HG03196 (cell line): ENCODE measurements at regions not wholly inside any gene's neighbourhood (a gene's known extent, or its start where the extent isn't known, plus 50 kb on each side); places are given as distances from the start of the nearest gene placed in this dataset.
"Not testable (repeated sequence)": the region's sequence is repeated elsewhere in the genome, so short reads cannot be mapped to it uniquely, and the experiment has no call there.

Source experiments
- ATAC-seq: cut with Tn5 transposase; IDR thresholded peaks from one replicate; pipeline ENCODE4 v1.9.1; 2021; ENCODE audit not compliant: unreplicated experiment

DNA sequence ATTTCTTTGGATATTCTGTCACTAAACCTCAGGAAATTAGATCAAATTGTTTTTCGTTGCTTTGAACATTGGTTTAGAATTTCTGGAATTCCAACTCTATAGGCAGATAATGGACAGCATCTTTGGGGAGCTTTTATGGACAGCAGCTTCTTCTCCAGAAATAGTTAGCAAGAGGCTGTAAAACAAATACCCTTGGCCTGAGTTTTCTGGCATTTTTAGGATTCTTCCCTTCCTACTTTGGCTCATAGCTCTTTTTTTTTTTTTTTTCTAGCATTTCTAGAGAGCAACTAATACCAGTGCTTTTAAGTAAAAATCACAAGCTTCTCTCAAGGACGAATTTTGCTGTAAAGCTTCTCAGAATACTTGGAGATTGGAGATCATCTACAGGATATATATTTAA, 169.8 kb upstream of the SPRY2 start:
- ATAC-seq: no peak

DNA sequence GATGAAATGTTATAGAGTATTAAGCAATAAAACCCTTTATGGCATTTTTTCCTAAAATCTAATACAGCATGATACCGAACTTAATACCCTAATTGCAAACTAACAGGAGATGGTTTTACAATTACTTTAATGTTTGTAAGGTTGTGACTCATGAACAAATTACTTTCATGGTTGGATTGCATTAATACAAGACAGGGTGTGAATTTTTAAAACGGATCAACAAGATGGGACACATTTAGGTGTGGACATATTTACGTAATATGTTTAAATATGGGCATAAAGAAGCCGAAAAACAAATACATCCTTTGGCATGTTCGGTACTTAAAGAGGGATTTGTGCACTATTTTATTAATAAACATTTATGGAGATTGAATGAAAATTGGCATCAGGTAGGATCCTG, 168.3 kb upstream of the SPRY2 start:
- no peak for ATAC-seq

DNA sequence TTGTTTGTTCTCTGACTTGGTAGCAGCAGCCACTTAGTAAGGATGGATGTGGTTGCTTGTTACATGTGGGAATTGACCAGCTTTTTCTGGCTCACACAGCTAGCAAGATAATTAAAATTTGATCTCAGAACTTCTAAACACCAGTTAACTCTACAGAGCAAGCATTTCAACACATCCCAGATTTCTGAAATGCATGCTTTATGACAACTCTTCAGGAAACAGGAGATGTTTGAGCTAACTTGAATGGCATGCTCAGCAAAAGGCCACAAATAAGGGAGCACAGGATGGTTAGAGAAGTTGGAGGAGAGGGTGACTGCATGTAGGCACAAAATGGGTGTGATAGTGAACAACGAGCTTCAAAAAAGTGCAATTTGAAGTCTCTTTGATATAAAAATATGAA, 167.1 kb upstream of the SPRY2 start:
- no peak for ATAC-seq

DNA sequence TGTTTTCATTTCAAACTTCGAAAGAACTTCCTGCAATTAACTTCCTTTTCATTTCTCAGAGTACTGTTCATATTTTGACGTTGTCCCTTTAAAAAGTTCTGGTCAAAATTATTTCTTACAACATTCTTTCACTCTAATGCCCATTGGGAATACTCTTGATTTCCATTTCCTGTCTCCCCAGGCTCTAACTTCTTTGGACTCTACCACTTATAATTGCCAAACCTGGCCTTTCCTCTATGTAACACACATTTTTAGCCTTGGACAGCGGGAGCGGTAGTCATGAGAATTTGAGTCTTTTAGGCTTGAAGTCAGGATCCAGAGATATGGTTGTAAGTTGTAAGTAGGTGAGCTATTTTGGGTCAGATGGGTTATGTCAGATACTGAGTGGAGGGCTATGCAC, 163.5 kb upstream of the SPRY2 start:
- no peak for ATAC-seq

DNA sequence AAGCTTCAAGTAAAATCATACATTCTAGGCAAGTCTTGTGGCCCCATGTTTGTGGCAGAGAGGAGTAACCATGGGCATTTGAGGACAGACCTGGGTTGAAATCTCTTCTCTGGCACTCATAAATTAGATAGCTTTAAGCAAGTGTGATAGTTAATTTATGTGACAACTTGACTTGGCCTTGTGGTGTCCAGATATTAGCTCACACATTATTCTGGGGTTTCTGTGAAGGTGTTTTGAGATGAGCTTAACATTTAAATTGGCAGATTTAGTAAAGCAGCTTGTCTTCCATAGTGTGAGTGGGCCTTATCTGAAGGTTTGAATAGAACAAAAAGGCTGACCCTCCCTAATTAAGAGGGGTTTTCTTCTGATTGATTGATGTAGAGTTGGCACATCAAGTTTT, 161.4 kb upstream of the SPRY2 start:
- no peak for ATAC-seq

DNA sequence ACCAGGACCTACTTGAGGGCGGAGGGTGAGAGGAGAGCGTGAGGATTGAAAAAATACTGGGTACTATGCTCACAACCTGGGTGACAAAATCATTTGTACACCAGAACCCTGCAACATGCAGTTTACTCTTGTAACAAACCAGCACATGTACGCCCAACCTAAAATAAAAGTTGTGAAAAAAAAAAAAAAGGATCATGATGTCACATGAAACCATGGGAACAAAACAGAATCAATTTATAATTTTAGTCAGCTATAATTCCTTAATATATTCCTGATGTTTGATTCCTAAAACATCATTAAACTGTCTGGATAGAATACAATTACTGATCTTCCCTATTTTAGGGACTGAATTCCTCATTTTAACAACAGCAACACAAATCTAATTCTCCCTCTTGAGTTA, 160.6 kb upstream of the SPRY2 start:
- ATAC-seq: no peak

DNA sequence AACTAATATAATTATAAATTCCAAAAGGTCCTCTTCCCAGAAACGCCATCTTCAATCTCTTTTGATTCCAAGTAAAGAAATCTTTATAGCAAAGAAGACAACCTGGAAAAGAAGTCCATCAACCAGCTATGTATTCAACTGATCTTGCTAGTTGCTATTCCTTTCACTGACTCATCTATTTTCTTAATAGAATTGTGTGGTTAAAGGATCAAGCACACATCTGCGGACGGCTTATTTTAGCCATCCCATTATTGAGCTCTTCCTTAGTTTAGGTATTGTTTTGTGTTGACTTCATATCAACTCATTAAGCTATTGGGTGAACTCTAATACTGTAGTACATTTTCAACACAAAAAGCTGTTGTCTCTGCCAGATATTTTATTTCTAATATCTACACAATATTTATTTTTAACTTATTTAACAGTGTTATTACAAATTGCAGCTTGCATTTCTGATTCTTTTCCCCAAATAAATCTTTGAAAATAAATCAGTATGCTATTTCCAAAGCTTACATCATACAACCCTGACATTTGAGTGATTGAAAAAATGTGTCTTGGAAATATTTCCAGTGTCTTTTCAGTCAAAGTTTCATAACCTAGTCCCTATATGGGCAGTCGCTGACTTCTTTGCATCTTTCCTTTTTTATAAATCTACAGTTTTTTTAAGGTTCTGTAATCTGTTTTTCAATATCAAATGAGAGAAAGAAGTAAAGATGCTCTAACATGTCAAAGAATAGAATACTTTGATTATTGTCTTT, 158.8 kb upstream of the SPRY2 start:
- ATAC-seq: no peak

DNA sequence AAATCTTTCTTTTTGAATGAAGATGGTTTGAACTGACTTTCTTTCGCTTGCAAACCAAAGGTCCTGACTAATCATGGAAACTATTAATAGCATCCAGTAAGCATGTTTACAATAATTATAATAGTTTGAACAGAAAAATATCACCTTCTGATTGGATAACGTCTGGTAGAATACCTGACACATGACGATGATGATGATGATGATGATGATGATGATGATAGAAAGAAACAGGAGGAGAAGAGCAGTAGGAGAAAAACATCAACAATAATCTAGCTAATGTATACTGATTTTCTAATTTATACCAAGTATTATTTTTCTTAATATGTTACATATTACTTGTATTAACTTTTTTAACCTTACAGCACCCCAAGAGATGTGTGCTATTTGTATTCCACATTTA, 157.5 kb upstream of the SPRY2 start:
- no peak for ATAC-seq

DNA sequence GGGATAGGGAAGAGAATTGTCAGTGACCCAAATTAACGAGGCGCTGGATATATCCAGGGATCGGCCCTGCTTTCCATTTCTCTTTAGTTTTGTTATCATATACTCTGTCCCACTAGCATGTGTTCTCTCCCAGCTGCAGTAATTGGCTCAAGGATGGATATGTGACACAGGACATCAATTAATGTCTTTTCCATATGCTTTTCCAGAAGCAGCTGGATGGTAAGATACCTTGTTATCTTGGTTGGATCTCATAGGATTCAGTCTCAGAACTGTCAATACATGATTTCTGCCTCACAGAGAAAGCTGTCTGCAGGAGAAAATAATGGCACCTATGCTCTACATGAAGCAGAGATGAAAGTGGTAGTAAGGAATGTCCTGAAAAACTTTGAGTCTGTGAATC, 157.1 kb upstream of the SPRY2 start:
- no peak for ATAC-seq

DNA sequence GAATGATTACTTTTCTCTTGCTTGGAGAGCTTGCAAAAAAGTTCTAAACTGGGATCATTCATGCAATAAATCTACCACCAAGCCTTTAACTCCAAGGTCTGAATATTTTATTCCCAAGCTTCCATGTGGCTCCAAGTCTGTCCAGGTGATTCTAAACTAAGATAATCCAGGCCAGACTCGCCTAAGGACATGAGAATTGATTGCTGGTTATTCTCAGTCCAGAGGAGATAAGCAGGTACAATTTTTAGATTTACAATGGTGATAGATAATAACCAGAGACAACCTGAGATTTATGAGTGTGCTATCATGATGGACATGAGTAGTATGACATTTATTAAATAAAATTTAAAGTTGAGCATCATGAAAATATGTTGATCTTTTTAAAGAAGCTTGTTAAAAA, 156.5 kb upstream of the SPRY2 start:
- no peak for ATAC-seq

DNA sequence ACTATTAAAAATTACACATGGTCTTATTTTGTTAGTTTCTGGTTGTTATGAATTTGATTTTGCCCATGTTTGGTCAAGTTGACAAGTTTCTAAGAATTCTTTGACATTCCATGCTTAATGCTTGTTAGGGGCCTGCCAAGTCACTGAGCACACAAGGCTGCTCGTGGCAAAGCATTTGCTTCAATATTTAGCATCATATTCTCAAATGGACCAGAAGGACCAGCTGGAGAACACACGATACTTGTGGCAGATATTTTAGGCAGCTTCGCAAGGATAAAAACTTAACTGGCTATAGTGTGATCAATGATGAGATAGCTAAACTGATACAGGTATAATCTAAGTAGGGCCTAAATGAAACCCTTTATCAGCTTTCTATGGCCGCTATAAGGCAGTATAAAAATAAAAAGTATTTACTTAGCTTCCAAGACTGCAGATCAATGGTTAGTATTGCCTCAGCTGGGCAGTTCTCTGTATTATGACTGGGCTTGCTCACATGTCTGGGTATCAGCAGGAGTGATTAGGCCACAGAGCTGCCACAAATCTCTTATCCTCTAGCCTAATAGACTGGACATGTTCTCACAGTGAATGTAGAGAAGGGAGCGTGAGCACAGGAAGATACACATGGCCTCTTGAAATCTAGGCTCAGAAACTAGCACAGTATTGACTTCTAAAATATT, 155.9 kb upstream of the SPRY2 start:
- no peak for ATAC-seq

DNA sequence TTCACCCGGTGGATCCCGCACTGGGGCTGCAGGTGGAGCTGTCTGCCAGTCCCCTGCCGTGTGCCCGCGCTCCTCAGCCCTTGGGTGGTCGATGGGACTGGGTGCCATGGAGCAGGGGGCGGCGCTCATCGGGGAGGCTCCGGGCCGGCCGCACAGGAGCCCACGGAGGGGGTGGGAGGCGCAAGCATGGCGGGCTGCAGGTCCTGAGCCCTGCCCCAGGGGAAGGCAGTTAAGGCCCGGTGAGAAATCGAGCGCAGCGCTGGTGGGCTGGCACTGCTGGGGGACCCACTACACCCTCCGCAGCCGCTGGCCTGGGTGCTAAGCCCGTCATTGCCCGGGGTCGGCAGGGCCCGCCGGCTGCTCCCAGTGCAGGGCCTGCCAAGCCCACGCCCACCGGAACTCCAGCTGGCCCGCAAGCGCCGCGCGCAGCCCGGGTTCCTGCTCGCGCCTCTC, 149.6 kb upstream of the SPRY2 start:
- ATAC-seq: not testable (repeated sequence)

DNA sequence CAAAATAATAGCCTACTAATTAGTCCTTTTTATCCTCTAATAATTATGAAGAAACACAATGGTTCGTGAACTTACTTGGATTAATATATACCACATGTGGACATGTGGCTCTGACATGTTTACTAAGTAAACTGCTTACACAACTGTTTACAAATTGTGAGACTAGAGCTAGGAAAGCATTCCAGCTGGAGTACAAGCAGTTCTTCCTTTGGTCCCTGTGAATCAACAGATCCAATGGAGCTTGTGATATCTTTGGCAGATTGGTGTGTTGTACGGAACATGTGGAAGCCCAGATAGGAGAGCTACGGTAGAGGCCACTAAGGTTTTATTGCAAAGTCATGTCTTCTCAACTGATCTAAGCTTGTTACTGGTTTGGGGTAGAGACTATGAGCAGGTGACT, 145.5 kb upstream of the SPRY2 start:
- ATAC-seq: no peak

DNA sequence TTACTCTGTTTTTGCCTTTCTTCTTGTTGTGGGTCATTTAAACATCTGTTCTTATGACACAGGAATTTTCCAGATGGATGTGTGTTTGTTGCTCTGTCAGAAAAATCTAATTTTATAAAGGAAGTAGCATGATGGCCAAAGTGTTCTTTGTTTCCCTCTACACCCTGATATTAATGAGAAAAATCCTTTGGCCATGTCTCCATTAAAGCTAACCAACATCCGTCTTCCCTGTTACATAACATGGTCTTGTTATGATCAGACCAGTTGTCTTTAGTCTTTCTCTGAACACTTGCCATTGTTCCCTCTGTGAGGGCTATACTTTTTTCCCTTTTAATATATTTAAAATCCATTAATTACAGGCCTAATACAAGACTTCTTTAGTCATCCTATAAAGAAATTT, 142.2 kb upstream of the SPRY2 start:
- no peak for ATAC-seq

DNA sequence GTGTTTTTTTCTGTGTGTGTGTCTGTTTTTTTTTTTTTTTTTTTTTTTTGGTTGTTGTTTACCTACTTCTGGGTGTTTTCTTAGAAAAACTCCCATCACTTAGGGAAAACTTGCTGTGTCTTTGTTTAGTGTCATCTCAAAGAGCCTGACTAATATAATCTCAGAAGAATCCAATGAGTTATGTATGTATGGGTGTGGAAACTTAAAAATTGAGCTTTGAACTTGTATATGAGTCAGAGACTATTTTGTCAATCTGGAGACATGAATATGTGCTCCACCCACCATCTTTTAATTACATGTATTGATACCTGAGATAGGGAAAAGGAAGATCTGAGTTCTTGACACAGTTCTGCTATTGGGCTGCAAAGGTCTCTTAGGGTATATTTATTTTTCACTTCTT, 140.7 kb upstream of the SPRY2 start:
- no peak for ATAC-seq

DNA sequence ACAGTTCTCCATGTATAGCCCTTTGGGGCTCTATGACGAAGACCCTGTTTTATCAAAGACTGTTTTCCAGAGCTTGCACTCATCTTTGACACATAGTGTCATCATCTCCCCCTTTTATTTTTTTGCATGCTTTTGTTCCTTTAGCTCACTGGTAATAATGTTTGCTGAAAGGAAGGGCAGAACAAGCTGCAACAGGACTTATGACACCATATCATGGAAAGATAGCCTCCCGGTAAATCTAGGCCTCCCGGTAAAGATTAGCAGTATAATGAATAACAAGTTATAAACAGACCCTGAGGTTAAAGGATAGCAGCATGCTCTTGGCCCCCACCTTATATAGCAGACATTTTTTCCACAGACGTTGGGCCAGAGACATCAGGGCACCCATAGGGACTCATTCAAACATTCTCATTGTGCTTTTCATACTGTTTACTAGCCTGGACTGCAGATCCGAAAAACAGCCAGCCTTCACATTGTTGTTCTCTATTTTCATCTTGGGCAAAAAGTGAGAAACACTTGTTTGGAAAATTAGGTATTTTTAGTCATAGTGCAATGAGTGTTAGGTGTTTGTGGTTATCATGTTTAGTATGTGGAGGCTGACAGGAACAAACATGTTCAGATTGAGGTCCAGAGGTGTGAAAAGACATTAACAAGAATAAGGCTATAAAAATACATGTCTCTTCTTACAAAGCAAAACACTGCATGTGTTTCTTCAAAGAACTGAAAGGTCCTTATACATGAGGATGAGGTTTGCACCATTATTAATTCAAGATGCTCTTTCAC, 136.9 kb upstream of the SPRY2 start:
- ATAC-seq: no peak

DNA sequence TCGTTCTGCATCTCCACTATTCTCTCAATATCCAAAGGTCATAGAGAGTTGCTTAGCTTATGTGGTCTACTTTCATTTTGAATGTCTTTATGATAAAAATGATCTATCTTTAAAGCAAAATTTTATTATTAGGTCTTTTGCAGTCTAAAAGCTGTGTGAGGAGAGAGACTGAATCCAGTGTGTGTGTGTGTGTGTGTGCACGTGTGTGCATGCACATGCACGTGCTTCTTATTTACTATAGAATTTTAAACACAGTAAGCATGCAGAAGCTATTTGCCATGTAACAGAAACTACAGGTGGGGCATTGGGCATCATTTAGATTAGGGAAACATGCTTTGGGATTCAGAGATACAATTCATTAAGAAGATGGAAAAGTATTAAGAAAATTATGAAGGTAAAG, 136.0 kb upstream of the SPRY2 start:
- ATAC-seq: no peak

DNA sequence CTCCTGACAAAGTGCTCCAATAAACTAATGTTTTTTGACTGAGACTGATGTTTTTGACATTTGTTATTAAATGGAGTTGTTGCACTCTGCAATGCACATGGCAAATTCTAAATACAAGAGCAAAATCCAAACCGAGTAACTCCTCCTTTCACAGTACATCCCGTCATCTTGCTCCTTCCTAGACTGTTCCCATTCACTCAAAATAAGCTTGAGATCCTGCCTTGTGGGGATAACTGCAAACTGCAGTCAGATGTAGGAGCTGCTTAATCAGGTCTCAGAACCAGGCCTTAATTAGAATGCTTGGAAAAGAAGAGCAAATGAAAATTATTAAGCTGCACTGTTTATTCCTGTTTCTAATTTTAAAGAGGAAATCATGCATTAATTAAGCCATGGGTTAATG, 134.8 kb upstream of the SPRY2 start:
- ATAC-seq: no peak

DNA sequence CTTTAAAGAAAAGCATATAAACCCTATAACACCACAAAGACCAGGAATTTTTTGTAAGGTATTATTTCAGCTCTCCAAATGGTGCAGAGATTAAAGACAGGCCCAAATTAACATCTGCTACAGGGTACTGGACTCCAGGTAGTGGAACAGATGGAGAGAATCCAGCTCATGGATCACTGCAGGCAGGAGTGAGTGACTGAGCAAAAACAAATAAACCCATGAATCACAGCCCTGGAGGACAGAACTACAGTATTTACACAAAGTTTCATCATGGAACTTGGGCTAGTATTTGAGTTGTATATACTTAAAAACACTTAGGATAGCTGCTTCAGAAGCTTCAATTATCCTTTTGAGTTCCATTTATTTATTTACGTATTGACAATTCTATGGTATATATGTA, 132.8 kb upstream of the SPRY2 start:
- ATAC-seq: no peak

DNA sequence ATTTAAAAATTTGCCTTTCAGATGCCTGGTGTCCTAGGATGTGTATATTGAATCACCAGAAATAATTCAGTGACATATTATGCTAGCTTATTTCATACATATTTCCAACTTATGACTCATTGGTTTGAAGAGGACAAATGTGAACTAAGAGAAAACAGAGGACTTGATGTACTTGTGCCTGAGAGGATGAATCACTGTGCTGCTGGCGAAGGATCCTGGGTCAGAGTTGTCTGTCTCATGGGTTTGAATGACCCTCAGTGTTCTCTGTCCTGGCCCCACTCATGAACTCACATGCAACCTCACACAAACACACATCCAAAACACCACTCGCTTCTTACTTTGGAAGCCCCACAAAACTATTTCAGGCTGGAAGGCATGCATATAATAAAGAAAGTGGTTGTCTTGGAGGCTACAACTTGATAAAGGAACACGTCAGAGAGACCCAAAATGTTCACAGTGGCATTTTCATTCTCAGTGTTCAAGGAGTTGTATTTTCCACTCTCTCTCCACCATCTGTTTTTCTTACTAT, 129.0 kb upstream of the SPRY2 start:
- no peak for ATAC-seq

DNA sequence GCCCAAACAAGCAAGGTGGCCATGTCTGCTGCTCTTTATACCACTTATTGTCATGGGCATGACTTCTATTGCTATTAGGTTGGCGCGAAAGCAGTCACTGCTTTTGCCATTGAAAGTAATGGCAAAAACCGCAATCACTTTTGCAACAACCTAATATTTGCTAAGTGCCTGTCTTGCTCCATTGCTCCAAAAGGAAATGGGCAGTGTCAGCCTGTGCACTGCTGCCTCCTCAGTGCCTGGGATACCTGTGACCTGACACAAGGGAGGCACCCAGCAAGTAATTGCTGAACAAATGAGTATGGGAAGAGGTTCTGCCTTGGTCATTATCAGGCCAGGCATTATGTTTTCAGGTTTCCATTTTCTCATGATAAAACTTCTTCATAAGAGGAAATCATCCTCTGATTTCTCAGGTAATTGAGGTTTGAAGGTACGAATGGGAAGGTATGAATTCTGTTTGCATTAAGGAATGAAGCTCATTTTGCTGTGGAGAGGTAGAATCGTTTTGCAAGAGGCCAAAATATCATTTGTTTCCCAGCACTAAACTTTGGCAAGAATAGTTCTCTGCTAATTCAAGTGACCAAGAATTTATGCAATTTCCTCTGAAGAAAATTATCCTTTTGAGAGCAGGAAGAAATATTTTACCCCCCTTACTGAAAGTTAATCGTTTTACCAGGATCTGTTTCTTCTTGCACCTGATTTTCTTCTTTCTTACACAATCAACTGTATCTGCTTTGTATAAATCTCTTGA, 128.4 kb upstream of the SPRY2 start:
- no peak for ATAC-seq
